ENCODE measurements at regions not wholly inside any gene's neighbourhood (a gene's known extent, or its start where the extent isn't known, plus 50 kb on each side); places are given as distances from the start of the nearest gene placed in this dataset.

- no peak for DNase-seq (ENCODE audit: low read depth in 1 of 2, low spot score in 1 of 2)
- H3K27me3 ChIP-seq (ENCODE audit: insufficient read depth, poor library complexity, severe bottlenecking) = peaks cover 2% of the 10 kb centered on the region
- no peak overlapping the region for H3K4me3 ChIP-seq (replicated peaks; ENCODE audit: insufficient read depth, low read length)
- H3K27ac ChIP-seq (replicated peaks) = no peak overlapping the region
- TF ChIP-seq REST (IDR thresholded peaks at IDR 0.05; ENCODE audit: insufficient replicate concordance, low read depth) = no peak
- TF ChIP-seq GABPA (IDR thresholded peaks at IDR 0.05; ENCODE audit: low read depth) = no peak
Observed at GRCh38 chr14:98782062-98782461, 489.9 kb downstream of the BCL11B start.

GRCh38 chr14:98785578-98785977 lies 486.4 kb downstream of the BCL11B start:
- DNase-seq (ENCODE audit: low read depth in 1 of 2, low spot score in 1 of 2) = no peak
- no peak overlapping the region for H3K4me3 ChIP-seq (replicated peaks; ENCODE audit: insufficient read depth, low read length)
- peaks cover 2% of the 10 kb centered on the region for H3K27me3 ChIP-seq (ENCODE audit: insufficient read depth, poor library complexity, severe bottlenecking)
- TF ChIP-seq REST (IDR thresholded peaks at IDR 0.05; ENCODE audit: insufficient replicate concordance, low read depth) (no peak), SPI1 (IDR thresholded peaks at IDR 0.05; ENCODE audit: borderline replicate concordance, low read depth) (no peak), CTCF (IDR thresholded peaks at IDR 0.05; ENCODE audit: insufficient read depth, low read length) (no peak), POLR2AphosphoS5 (IDR thresholded peaks at IDR 0.05; ENCODE audit: low read depth) (no peak), GABPA (IDR thresholded peaks at IDR 0.05; ENCODE audit: low read depth) (no peak)
- no peak overlapping the region for H3K27ac ChIP-seq (replicated peaks)

- Histone ChIP-seq H3K27me3 (ENCODE audit: insufficient read depth, poor library complexity, severe bottlenecking) (peaks cover 2% of the 10 kb centered on the region), H3K4me3 (replicated peaks; ENCODE audit: insufficient read depth, low read length) (no peak overlapping the region), H3K27ac (replicated peaks) (no peak overlapping the region)
- TF ChIP-seq SPI1 (IDR thresholded peaks at IDR 0.05; ENCODE audit: borderline replicate concordance, low read depth) (no peak), CTCF (IDR thresholded peaks at IDR 0.05; ENCODE audit: insufficient read depth, low read length) (no peak), GABPA (IDR thresholded peaks at IDR 0.05; ENCODE audit: low read depth) (no peak)
- no peak for DNase-seq (ENCODE audit: low read depth in 1 of 2, low spot score in 1 of 2)
Observed at GRCh38 chr14:98786456-98786855, 485.5 kb downstream of the BCL11B start.

GRCh38 chr14:98791661-98792060 lies 480.3 kb downstream of the BCL11B start:
- TF ChIP-seq GABPA (IDR thresholded peaks at IDR 0.05; ENCODE audit: low read depth) = no peak
- TF ChIP-seq POLR2AphosphoS5 (IDR thresholded peaks at IDR 0.05; ENCODE audit: low read depth) = no peak
- TF ChIP-seq CTCF (IDR thresholded peaks at IDR 0.05; ENCODE audit: insufficient read depth, low read length) = no peak
- no peak for TF ChIP-seq SPI1 (IDR thresholded peaks at IDR 0.05; ENCODE audit: borderline replicate concordance, low read depth)
- TF ChIP-seq REST (IDR thresholded peaks at IDR 0.05; ENCODE audit: insufficient replicate concordance, low read depth) = no peak
- DNase-seq (ENCODE audit: low read depth in 1 of 2, low spot score in 1 of 2) = no peak
- Histone ChIP-seq H3K27me3 (ENCODE audit: insufficient read depth, poor library complexity, severe bottlenecking) (peaks cover 1% of the 10 kb centered on the region), H3K4me3 (replicated peaks; ENCODE audit: insufficient read depth, low read length) (no peak overlapping the region), H3K27ac (replicated peaks) (no peak overlapping the region)
